ENCODE measurements at regions not wholly inside any gene's neighbourhood (a gene's known extent, or its start where the extent isn't known, plus 50 kb on each side); places are given as distances from the start of the nearest gene placed in this dataset.

DNA sequence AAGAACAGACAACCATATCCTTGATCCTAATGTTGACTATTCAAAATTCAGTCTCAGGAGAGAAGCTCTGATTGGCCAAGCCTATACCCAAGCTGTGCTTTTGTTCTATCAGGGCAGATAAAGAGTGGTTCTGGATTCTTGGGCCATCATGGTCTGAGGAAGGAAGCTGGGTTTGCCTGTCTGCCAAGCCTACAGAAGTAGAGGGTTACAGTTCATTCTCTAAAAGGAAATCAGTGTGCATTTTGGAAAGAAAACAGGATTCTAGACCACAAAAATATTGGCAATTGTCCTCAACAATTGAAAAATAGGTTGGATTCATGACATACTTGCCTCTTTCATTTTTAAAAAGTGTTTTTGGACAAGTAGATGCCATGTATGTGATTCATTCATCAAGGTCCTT lies 145.4 kb upstream of the BMP2 start:
- TF ChIP-seq RAD21 (conservative IDR thresholded peaks at IDR 0.05) = no peak
- TF ChIP-seq, protein P1, sequence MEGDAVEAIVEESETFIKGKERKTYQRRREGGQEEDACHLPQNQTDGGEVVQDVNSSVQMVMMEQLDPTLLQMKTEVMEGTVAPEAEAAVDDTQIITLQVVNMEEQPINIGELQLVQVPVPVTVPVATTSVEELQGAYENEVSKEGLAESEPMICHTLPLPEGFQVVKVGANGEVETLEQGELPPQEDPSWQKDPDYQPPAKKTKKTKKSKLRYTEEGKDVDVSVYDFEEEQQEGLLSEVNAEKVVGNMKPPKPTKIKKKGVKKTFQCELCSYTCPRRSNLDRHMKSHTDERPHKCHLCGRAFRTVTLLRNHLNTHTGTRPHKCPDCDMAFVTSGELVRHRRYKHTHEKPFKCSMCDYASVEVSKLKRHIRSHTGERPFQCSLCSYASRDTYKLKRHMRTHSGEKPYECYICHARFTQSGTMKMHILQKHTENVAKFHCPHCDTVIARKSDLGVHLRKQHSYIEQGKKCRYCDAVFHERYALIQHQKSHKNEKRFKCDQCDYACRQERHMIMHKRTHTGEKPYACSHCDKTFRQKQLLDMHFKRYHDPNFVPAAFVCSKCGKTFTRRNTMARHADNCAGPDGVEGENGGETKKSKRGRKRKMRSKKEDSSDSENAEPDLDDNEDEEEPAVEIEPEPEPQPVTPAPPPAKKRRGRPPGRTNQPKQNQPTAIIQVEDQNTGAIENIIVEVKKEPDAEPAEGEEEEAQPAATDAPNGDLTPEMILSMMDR (IDR thresholded peaks at IDR 0.05; ENCODE audit: poor library complexity, severe bottlenecking) = no peak
- no peak for TF ChIP-seq MXI1 (conservative IDR thresholded peaks at IDR 0.05; ENCODE audit: poor library complexity, severe bottlenecking)
